Smooth muscle cell (in vitro differentiated cells): ENCODE measurements at regions not wholly inside any gene's neighbourhood (a gene's known extent, or its start where the extent isn't known, plus 50 kb on each side); places are given as distances from the start of the nearest gene placed in this dataset.

ENCODE experiments used
- DNase-seq: peaks from one replicate; lab custom pipeline; 2025; ENCODE audit not compliant: unreplicated experiment; lab: John Stamatoyannopoulos, UW
- H2AFZ ChIP-seq: fragments of 200-600 bp; sonication (generic); 2 replicates; pipeline ENCODE4 v1.6.0; 2016; ENCODE audit warnings: antibody characterized with exemption, low read depth, mild to moderate bottlenecking
- H3F3A ChIP-seq: fragments of 200-600 bp; sonication (generic); 2 replicates; pipeline ENCODE4 v1.6.0; 2017; ENCODE audit warnings: antibody characterized with exemption, low read depth
- H3K27ac ChIP-seq: fragments of 200-600 bp; sonication (generic); 2 replicates; pipeline ENCODE4 v1.5.1; 2016; ENCODE audit warnings: low read depth, mild to moderate bottlenecking
- H3K27me3 ChIP-seq: fragments of 200-600 bp; sonication (generic); 2 replicates; pipeline ENCODE4 v1.6.1; 2016; ENCODE audit warnings: low read depth, mild to moderate bottlenecking
- H3K36me3 ChIP-seq: fragments of 200-600 bp; sonication (generic); 2 replicates; pipeline ENCODE4 v1.5.1; 2016; ENCODE audit warnings: low read depth
- H3K4me1 ChIP-seq: fragments of 200-600 bp; sonication (generic); 2 replicates; pipeline ENCODE4 v1.5.1; 2016; ENCODE audit warnings: low read depth
- H3K4me2 ChIP-seq: fragments of 200-600 bp; sonication (generic); 2 replicates; pipeline ENCODE4 v1.6.0; 2016; ENCODE audit warnings: mild to moderate bottlenecking
- H3K4me3 ChIP-seq: fragments of 200-600 bp; sonication (generic); 2 replicates; pipeline ENCODE4 v1.5.1; 2016; ENCODE audit warnings: mild to moderate bottlenecking
- H3K79me2 ChIP-seq: fragments of 200-600 bp; sonication (generic); 2 replicates; pipeline ENCODE4 v1.6.0; 2016; ENCODE audit warnings: low read depth, mild to moderate bottlenecking
- H3K9ac ChIP-seq: fragments of 200-600 bp; sonication (generic); 2 replicates; pipeline ENCODE4 v1.6.0; 2016; ENCODE audit warnings: low read depth
- H3K9me3 ChIP-seq: fragments of 200-600 bp; sonication (generic); replicated peaks from 2 replicates; pipeline ENCODE4 v1.5.1; 2016; ENCODE audit warnings: low read depth
- H4K20me1 ChIP-seq: fragments of 200-600 bp; sonication (generic); 2 replicates; pipeline ENCODE4 v1.6.0; 2016; ENCODE audit warnings: low read depth
- WGBS: methylation state at CpG from one replicate; pipeline ENCODE4 v1.1.7; 2016; ENCODE audit warnings: low lambda C conversion rate; 5-methylcytosine and 5-hydroxymethylcytosine counted together
- TF ChIP-seq, protein P1 (sequence below): fragments of 200-600 bp; sonication (generic); IDR thresholded peaks from 2 replicates; pipeline ENCODE4 v1.5.1; 2017; ENCODE audit warnings: borderline replicate concordance, mild to moderate bottlenecking, antibody characterized with exemption; ENCODE audit not compliant: insufficient read depth, poor library complexity, severe bottlenecking

DNA sequence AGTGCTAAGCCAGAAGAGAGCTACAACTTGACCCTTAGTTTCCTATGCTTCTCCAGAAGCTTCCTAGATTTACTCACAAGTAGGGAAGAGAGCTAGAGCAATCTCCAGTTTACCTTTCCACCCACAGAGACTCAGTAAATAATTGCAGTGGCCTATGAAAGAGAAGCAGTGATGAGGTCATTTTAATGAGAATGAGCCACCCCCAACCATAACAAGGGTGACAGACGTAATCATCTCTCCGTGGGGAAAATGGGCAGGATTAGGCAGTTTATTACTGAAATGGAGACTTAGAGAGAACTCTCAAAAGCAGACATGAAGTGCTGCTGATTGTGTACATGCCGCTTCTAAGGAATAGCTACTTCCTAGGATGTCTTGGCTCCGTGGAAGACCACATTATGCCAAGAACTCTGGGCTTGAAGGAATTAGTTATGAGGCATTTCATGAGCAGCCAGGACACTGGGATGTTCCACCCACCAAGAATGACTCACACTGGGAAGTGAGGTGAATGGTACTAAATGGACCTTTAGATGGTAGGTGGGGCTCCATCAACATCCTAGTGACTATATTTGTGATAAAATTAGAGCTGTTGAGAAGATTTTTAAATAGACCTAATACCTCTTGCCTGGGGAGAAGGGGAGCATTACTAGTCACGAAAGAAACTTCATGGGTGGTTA is 160.9 kb downstream of the EDEM1 start:
- H3F3A ChIP-seq: no peaks in the 10 kb centered on the region
- H3K4me2 ChIP-seq: no peak overlapping the region
- DNase-seq: no peak
- TF ChIP-seq, protein P1, sequence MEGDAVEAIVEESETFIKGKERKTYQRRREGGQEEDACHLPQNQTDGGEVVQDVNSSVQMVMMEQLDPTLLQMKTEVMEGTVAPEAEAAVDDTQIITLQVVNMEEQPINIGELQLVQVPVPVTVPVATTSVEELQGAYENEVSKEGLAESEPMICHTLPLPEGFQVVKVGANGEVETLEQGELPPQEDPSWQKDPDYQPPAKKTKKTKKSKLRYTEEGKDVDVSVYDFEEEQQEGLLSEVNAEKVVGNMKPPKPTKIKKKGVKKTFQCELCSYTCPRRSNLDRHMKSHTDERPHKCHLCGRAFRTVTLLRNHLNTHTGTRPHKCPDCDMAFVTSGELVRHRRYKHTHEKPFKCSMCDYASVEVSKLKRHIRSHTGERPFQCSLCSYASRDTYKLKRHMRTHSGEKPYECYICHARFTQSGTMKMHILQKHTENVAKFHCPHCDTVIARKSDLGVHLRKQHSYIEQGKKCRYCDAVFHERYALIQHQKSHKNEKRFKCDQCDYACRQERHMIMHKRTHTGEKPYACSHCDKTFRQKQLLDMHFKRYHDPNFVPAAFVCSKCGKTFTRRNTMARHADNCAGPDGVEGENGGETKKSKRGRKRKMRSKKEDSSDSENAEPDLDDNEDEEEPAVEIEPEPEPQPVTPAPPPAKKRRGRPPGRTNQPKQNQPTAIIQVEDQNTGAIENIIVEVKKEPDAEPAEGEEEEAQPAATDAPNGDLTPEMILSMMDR: no peak
- H4K20me1 ChIP-seq: no peaks in the 10 kb centered on the region
- H3K9ac ChIP-seq: no peak overlapping the region
- no peaks in the 10 kb centered on the region for H3K9me3 ChIP-seq
- 71% methylated on average over 5 of the region's 5 CpGs for WGBS
- no peaks in the 10 kb centered on the region for H3K79me2 ChIP-seq
- H3K27ac ChIP-seq: no peak overlapping the region
- H3K4me3 ChIP-seq: no peak overlapping the region
- no peaks in the 10 kb centered on the region for H3K4me1 ChIP-seq
- no peak overlapping the region for H2AFZ ChIP-seq
- no peaks in the 10 kb centered on the region for H3K27me3 ChIP-seq
- no peaks in the 10 kb centered on the region for H3K36me3 ChIP-seq

GRCh38 chr3:5349343-5349742 is 161.8 kb downstream of the EDEM1 start:
- TF ChIP-seq, protein P1: no peak
- Histone ChIP-seq H3K36me3 (no peaks in the 10 kb centered on the region), H3K9ac (no peak overlapping the region), H2AFZ (no peak overlapping the region), H3K4me1 (no peaks in the 10 kb centered on the region), H3K27me3 (no peaks in the 10 kb centered on the region), H4K20me1 (no peaks in the 10 kb centered on the region), H3K9me3 (no peaks in the 10 kb centered on the region), H3K4me2 (no peak overlapping the region), H3K79me2 (no peaks in the 10 kb centered on the region), H3K4me3 (no peak overlapping the region), H3F3A (no peaks in the 10 kb centered on the region), H3K27ac (no peak overlapping the region)
- no peak for DNase-seq
- WGBS: 78% methylated on average over 2 of the region's 2 CpGs

GRCh38 chr3:5357089-5357488 is 169.6 kb downstream of the EDEM1 start:
- H3K4me3 ChIP-seq: no peak overlapping the region
- no peaks in the 10 kb centered on the region for H3K4me1 ChIP-seq
- H4K20me1 ChIP-seq: no peaks in the 10 kb centered on the region
- H3K27me3 ChIP-seq: no peaks in the 10 kb centered on the region
- H3K9ac ChIP-seq: no peak overlapping the region
- H3F3A ChIP-seq: no peaks in the 10 kb centered on the region
- H3K36me3 ChIP-seq: no peaks in the 10 kb centered on the region
- DNase-seq: no peak
- WGBS: 86% methylated on average over 1 of the region's 1 CpG
- H3K9me3 ChIP-seq: no peaks in the 10 kb centered on the region
- no peaks in the 10 kb centered on the region for H3K79me2 ChIP-seq
- no peak overlapping the region for H2AFZ ChIP-seq
- H3K4me2 ChIP-seq: no peak overlapping the region
- no peak overlapping the region for H3K27ac ChIP-seq
- TF ChIP-seq, protein P1: no peak

DNA sequence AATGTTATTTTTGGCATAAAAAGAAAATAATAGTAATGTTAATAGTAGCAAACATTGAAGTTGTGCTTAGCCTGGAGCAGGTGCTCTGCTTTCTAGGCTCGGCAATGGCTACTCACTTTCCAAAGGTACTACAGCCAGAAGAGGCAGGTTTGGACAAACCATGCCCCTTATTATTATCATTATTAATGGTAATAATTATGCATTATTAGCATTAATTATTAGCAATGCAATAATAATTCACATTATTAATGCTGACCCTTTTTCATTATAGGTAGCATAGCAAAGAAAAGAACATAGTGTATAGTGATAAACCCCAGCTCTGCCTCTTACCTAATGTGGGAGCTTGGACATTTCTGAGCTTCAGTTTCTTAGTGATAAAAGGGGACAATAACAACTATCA is 171.4 kb downstream of the EDEM1 start:
- no peaks in the 10 kb centered on the region for H3K4me1 ChIP-seq
- no peak overlapping the region for H3K27ac ChIP-seq
- H3K4me2 ChIP-seq: no peak overlapping the region
- H3K4me3 ChIP-seq: no peak overlapping the region
- no peaks in the 10 kb centered on the region for H3K36me3 ChIP-seq
- H4K20me1 ChIP-seq: no peaks in the 10 kb centered on the region
- H3K9ac ChIP-seq: no peak overlapping the region
- no peaks in the 10 kb centered on the region for H3K27me3 ChIP-seq
- no peaks in the 10 kb centered on the region for H3K9me3 ChIP-seq
- TF ChIP-seq, protein P1: no peak
- DNase-seq: no peak
- H2AFZ ChIP-seq: no peak overlapping the region
- no peaks in the 10 kb centered on the region for H3K79me2 ChIP-seq
- WGBS: 91% methylated on average over 1 of the region's 1 CpG
- H3F3A ChIP-seq: no peaks in the 10 kb centered on the region
